ENCODE measurements at regions not wholly inside any gene's neighbourhood (a gene's known extent, or its start where the extent isn't known, plus 50 kb on each side); places are given as distances from the start of the nearest gene placed in this dataset.

DNA sequence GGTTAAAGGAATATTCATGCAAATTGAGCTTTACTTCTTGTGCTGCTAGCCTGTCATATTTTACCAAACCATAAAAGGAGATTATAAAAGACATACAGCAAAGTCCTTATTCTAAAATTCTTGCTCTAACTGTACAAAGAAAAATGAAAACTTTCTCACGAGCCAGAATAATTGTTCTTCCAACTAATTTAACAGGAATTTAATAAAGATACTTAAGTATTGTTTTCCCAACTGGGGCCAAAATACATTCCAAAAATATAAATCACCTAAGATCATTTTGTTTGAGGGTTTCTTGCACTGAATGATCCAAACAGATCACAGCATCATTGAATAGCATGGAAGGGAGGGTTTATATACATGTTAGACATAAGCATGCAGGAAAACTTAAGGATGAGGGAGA, 127.1 kb upstream of the PCDH18 start:
- CTCF ChIA-PET, result interaction anchor here (2.4 kb wide), 1 partner anchor 11 kb away, joined by 6 read pairs; no protein-coding TSS in a partner anchor
- POLR2A ChIA-PET, result no interaction called here
- no peak for DNase-seq (ENCODE audit: extremely low spot score)

DNA sequence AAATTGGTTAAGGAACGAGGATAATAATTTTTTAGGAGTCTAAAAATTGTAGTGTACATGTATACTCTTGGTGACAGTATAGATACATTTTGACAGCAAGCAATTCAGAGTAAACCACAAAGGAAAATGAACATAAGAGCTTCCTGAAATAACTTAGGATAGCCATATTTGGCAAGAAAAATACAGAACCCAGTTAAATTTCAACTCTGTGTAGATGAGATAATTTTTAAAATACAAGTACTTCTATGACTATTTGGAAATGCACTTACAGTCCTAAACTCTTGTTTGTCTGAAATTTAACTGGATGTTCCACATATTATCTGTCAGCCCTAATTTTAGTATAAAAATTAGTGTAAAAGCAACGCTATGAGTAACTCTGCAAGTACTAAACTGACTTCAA, 124.4 kb upstream of the PCDH18 start:
- no peak for DNase-seq (ENCODE audit: extremely low spot score)
- ChIA-PET CTCF (interaction anchor here (1.8 kb wide), 1 partner anchor 12 kb away, joined by 3 read pairs; no protein-coding TSS in a partner anchor), POLR2A (no interaction called here)
- TF ChIP-seq, protein P1, sequence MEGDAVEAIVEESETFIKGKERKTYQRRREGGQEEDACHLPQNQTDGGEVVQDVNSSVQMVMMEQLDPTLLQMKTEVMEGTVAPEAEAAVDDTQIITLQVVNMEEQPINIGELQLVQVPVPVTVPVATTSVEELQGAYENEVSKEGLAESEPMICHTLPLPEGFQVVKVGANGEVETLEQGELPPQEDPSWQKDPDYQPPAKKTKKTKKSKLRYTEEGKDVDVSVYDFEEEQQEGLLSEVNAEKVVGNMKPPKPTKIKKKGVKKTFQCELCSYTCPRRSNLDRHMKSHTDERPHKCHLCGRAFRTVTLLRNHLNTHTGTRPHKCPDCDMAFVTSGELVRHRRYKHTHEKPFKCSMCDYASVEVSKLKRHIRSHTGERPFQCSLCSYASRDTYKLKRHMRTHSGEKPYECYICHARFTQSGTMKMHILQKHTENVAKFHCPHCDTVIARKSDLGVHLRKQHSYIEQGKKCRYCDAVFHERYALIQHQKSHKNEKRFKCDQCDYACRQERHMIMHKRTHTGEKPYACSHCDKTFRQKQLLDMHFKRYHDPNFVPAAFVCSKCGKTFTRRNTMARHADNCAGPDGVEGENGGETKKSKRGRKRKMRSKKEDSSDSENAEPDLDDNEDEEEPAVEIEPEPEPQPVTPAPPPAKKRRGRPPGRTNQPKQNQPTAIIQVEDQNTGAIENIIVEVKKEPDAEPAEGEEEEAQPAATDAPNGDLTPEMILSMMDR (IDR thresholded peaks at IDR 0.05; ENCODE audit: control extremely low read depth, extremely low read depth, low read depth, missing control alignments), result no peak

More for the DNA sequence above, 127.1 kb upstream of the PCDH18 start:
- TF ChIP-seq, protein P1 (IDR thresholded peaks at IDR 0.05; ENCODE audit: control extremely low read depth, extremely low read depth, low read depth, missing control alignments), result no peak

DNA sequence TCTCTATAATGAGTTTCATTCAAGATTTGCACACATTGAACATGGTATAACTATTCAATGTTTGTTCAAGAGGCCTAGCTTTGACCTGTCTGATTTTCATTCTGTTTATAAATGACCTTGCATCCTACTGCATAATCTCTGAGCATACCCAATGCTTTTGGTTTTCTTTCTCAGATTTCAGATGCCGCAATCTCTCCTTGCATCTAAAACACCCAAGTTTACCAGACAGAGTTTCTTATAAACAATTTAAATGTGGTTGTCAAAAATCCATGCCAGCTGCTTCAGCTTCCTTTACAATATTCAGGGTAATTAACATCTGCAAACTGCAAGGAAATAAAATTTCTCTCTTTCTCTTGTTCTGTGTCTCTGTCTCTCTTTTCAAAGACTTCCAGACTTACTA, 123.0 kb upstream of the PCDH18 start:
- TF ChIP-seq, protein P1 (IDR thresholded peaks at IDR 0.05; ENCODE audit: control extremely low read depth, extremely low read depth, low read depth, missing control alignments), result no peak
- DNase-seq (ENCODE audit: extremely low spot score), result no peak
- ChIA-PET CTCF (interaction anchor here (1.8 kb wide), 1 partner anchor 13 kb away, joined by 3 read pairs; no protein-coding TSS in a partner anchor), POLR2A (no interaction called here)

DNA sequence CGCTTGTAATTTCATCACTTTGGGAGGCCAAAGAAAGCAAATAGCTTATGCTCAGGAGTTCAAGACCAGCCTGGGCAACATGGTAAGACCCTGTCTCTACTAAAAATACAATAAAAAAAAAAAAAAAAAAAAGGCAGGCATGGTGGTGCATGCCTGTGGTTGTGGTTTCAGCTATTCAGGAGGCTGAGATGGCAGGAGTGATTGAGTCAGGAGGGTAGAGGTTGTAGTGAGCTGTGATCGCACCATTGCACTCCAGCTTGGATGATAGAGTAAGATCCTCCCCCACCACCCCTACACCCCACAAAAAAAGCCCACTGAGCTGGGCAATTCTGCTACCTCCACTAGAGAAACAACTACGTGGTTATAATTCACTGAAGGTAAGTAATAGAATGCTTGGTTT, 118.8 kb upstream of the PCDH18 start:
- TF ChIP-seq, protein P1 (IDR thresholded peaks at IDR 0.05; ENCODE audit: control extremely low read depth, extremely low read depth, low read depth, missing control alignments), result no peak
- CTCF ChIA-PET, result no interaction called here
- no peak for DNase-seq (ENCODE audit: extremely low spot score)

DNA sequence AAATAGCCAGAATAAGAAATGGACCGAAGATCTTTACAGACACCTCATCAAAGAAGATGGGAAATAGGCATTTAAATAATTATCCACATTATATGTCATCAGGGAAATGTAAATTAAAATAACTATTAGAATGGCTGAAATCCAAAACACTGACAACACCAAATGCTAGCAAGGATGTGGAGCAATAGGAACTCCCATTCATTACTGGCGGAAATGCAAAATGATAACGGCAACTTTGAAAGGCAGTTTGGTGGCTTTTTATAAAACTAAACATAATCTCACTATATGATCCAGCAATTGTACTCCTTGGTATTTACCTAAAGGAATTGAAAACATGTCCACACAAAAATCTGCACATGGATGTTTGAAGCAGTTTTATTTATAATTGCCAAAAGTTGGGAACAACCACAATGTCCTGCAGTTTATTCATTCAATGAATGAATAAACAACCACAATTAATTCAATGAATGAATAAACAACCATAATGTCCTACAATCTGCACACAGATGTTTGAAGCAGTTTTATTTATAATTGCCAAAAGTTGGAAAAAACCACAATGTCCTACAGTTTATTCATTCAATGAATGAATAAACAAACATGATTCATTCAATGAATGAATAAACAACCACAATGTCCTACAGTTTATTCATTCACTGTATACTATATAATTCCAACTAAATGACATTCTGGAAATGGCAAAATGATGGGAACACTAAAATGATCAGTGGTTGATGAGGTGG, 117.6 kb upstream of the PCDH18 start:
- POLR2A ChIA-PET, result no interaction called here

More for the DNA sequence above, 118.8 kb upstream of the PCDH18 start:
- POLR2A ChIA-PET, result no interaction called here

DNA sequence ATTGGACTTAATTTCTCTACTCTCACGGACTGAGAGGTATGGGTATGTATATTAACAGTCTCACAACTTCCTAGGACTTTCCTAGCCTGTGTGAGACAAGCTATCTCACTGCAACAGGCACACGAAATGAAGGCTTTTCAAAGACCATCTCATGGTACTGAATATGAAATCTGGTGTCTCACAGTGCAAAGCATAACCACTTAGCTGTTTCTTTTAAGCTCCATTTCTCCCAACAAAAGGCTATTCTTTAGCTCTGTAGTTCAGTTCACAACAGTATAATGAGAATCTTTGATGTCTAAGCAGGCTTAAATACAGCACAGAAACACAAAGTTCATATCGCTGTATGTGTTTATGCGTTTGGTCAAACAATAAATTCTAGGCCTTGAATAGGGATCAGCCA, 116.2 kb upstream of the PCDH18 start:
- TF ChIP-seq, protein P1 (IDR thresholded peaks at IDR 0.05; ENCODE audit: control extremely low read depth, extremely low read depth, low read depth, missing control alignments), result no peak
- CTCF ChIA-PET, result interaction anchor here (1.6 kb wide), 1 partner anchor 10 kb away, joined by 6 read pairs; no protein-coding TSS in a partner anchor
- DNase-seq (ENCODE audit: extremely low spot score), result no peak
- POLR2A ChIA-PET, result no interaction called here

More for the DNA sequence above, 117.6 kb upstream of the PCDH18 start:
- CTCF ChIA-PET, result no interaction called here
- TF ChIP-seq, protein P1 (IDR thresholded peaks at IDR 0.05; ENCODE audit: control extremely low read depth, extremely low read depth, low read depth, missing control alignments), result no peak
- DNase-seq (ENCODE audit: extremely low spot score), result no peak
